NK-92 treated with Interleukin-12 subunit alpha and Interleukin-12 subunit beta, amount 100 ng/mL, for 24 hours (cell line): ENCODE measurements at regions not wholly inside any gene's neighbourhood (a gene's known extent, or its start where the extent isn't known, plus 50 kb on each side); places are given as distances from the start of the nearest gene placed in this dataset.
"Not testable (repeated sequence)": the region's sequence is repeated elsewhere in the genome, so short reads cannot be mapped to it uniquely, and the experiment has no call there.

Source experiments
- DNase-seq: peaks from one replicate; lab custom pipeline; 2025; lab: John Stamatoyannopoulos, UW

DNA sequence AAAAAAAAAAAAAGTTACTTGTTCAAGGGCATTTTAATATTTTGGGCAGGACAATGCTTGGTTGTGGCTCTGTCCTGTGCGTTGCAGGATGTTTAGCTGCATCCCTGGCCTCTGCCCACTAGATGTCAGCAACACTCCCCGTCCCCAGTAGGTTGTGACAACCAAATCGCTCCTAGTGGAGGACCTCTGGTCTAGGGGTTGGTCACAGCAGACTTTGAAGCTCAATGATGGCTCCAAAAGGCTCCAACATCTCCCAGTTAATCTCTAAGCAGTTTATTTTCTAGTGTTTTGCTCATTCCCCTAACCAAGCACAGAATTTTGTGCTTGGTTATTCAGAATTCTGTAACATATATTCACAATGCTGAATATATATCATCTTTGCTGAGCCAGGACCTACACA lies 67.0 kb downstream of the CHRNA1 start:
- DNase-seq, result peak; percentile 56

DNA sequence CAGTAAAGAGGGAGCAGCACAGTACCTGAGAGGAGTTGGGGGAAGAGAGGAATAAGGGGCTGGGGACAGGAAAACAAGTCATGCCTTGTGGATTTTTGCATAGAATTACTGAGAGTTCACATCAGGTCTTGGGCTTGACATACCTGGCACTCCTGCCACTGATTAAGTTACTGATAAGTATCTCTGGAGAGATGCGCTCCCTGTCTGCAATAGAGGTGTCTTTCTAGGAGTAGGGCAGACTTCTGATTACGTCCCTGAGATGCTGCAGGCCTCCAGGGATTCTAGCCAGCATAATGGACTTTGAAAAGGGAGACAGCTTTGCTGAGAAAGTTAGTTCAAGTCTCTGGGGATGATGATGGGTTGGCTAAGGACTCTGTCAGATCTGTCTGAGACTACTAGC lies 69.4 kb downstream of the CHRNA1 start:
- DNase-seq, result no peak

DNA sequence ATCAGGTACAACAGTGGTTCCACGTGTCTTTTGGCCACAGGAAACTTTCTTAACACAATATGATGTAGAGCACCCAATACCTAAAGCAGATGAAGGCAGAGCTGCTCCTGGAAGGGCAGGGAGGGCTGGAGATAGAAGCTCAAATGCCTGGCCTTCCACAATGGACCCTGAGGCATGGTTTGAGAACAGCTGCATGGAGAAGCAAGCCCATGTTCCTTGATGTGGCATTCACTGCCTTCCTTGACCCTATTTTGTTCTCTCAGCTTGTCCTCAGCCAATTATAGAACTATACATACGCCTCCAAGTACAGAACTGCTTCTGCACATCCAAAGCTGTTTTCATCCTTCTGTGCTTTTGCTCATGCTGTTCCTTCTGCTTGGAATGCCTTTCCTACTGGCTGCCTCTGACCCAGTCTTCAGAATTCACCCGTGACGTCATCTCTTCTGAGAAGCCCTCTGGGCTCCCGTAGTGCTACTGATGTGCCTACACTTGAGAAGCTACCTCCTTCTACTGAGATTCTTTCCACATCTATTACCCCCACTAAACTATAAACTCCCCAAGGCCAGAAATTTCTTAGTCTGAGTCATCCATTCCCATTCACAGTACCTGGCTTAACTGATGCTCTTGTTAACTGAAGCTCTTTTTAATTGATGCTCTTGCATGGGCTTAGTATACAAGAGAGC lies 69.9 kb downstream of the CHRNA1 start:
- DNase-seq, result no peak

DNA sequence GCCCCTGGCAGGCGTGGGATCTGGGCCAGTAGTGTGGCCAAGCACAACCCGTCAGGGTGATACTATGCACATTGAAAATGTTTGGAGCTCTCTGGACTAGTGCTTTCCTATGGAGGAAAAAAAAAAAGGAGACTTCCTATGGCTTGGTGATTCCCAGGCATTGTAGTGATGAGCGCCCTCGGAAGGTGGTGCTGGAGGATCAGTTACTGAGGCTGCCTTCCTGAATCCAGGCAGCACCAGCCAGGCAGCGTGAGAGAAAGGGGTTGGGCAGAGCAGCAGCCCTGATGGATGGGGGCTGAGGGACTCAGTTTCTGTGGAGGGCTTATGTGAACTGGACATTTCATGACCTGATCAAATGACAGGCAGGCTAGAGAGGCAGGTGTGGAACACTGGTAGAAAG lies 70.9 kb downstream of the CHRNA1 start:
- DNase-seq, result no peak

DNA sequence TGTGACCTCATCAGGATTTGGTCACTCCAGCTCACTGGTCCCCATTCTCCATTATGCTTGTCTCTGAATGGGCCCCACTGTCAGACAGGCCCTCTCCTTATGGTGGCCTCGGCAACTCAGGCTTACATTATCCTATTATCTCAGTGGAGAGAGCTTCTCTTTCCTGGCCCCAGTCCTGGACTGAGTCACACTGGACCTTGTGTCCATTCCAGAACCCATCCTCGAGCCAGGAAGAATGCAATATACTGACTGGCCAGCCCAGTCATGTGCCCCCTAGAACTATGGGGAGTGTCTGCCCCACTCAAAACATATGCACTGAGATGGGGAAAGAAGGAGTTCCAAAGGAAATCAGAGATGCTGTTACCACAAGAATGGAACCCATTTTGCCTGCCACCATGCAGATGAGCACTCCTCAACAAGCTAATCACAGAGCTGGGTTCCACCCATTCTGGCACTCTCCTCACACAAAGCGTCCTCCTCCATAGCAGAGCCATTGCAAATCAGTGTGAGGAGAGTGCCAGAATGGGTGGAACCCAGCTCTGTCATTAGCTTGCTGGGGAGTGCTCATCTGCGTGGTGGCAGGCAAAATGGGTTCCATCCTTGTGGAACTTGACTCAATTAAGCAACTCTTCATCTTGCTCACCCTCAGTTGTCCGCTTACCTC lies 71.9 kb downstream of the CHRNA1 start:
- no peak for DNase-seq

DNA sequence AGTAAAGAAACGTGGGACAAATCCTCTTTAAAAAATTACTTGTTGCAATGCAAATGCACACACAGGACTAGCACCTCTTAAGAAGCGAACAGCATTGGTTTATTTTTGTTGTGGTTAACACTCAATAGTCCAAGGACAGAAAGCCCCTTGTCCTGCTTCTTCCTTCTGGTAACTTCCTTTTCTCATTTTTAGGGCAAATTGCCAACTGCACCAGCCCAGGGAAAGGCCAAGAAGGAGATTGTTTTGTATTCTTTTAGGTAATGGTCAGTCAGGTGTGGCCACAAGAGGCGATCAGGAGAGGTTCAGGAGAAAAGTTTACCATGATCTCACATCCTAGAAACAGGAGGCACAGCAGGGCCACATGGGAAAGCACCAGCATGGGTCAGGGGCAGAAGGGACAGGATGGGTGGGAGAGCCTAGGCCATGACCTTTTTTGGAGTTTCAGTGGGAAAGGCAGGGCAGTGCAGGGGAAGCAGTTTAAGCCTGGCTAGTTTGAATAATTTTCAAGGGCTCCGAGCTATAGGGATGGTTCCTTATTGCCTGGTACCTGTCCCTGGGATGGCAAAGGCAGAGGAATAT lies 73.0 kb downstream of the CHRNA1 start:
- no peak for DNase-seq

DNA sequence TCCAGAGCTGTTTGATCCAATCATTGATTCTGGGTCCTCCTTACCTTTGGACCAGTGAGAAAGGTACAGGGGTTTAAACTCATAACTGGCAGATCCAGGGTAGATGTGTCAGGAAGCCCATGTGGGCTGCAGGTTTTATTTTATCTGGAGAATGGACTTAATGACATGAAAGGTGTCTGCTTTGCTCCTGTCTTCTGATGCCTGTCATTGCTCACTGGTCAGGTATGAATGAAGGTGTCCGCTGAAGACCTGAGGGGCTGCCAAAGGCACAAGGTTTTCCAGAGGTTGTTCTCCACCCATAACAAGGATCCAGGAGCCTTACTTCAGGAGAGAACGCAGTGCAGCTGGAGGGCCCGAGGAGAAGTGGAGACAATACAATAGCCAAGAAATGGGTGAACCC lies 74.2 kb downstream of the CHRNA1 start:
- DNase-seq, result no peak

DNA sequence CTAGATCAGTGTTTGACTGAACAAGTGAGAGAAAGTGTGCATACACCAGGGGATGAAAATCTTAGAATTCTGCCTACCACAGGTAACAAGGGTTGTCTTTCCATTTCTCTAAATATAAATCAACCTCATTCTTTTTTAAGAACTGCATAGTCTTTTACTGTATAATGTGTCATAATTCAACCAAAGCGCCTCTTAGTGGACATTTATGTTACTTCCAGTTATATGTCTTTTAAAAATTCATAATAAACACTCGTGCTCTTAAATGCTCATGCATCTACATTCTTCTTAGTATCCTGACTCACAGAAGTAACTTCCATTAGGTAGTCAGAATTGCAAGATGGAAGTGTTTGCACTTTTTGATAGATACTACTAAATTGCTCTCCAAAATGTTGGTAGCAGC lies 76.2 kb downstream of the CHRNA1 start:
- DNase-seq, result no peak

DNA sequence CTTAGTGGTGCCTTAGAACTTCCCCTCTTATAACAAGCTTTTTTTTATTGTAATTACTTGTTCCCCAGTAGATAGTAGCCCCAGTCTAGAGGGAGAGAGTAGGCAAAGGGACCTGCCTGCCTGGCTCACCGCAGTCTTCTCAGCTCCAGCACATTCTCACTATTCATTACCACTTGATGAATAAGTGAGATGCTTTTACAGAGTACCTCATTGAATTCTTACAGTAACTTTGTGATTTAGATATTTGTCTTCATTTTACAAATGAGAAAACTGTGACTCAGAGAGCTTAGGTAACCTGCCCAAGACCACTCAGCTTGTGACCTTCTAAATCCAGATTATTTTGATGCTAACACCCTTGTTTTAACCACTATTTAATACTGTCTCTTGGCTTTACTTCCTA lies 77.8 kb downstream of the CHRNA1 start:
- DNase-seq, result no peak

DNA sequence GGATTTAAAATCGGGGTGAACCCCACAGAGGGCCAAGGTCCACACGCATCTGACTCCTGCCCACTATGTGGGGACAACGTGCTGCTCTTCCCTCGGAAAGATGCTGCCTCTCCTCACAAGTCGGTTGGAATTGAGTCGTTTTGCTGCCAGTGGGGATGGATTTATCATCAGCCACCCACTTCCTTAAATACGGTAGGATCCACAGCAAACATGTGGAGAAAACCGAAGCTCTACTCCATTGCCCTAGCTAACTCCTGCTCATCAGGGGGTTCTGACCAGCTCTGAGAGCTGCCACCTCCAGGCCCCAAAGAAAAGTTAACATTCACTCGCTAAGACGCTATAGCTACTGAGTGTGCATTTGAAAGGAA lies 80.9 kb downstream of the CHRNA1 start:
- no peak for DNase-seq

DNA sequence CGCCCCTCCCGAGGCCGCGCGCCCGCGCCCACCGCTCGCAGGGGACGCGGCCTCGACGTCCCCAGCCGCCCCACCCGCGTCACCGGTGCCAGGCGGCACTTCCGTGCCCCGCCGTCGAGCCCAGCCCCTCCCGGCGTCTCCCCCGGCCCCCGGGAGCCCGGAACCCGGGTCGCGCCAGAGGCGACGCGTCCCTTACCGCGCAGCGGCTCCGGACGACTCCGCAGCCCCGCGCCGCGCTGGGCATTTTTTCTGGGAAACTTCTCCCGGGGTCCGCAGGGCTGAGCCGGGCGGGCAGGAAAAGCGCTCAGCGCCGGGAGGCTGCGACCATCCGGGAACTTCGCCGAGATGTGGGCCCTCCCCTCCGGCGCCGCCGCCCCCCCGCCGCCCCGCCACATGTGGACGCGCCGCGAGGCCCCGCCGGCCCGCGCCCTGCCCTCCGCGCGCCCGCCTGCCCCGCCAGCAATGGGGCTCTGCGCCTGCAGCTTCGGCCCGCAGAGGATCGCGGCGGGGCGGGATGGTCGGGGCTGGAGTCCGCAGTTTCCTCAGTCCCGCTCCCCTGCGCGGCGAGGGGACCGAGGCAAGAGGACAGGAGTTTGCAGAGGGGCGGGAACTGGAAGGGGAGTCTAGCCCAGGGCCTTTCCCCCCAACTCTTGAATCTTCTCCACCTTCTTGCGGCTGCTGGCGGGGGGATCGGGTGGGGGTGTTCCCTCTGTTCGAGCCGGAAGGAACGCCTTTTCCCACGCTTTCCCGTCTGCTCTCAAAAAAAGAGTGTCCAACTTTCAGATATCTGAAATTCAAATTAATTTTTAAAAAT lies 81.5 kb downstream of the CHRNA1 start:
- DNase-seq, result peak; percentile 41

DNA sequence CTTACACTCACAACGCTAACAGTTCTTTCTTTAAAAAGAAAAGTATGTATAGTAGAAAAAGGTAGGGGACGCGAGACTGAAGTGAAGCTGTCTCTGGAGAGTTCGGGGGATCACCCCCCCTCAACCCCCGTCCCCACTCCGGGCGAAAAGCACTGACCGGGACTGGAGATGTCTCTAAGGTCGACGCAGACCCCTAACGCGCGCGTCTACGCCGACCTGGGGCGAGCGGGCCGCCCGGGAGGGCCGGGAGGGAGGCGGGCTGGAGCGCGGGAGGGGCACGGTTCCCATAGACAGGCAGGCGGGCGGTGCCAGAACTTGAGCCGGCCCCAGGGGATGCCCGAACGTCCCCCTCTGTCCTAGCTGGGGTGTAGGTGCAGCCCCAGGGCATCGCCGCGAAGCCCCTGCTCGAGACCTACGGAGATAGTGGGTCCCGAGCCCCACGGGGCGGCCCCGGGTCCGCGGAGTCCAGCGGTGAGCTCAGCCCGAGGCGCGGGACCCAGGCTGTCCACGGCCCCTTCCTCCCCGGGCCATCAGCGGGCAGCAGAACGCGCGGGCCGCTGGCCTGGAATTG lies 82.2 kb downstream of the CHRNA1 start:
- peak; percentile 27 for DNase-seq

DNA sequence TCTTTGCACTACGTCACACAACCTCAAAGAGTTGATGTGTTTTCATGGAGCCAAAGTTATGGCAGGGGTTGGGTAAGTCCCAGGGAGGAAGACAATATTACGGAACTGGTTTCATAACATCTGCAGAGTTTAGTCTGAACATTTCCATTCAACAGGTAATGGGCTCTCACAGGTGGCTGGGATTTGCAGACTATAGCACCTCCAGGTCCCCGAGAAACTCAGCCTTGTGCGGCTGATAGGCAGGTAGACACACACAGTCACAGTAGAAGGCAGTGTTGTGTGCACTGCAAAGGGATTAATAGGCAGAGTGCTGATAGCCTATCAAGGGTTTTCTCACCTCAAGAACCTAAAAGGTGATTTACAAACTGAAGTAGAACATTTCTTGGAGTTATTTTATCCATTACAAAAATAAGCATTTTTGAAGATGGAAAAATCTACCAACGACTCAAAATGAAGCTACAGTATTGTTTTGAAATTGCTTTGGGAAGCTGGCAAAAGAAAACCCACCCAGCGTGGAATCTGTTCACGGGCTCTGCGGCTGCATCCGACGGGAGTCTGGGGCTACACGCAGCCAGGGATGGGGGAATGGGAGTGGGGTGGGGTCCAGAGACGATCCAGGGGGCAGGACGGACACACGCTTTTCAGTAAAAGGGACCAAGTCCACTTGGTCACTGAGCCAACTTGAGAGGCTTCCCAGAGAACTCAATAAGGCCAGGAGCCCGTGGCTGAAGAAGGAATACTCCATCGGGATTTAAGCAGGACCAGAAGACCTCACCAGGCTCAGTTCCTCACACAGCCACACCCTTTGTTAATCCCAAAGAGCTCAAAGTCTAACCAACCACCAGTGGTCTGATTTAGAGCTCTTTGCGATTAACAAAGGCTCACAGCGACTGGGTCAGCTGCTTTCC lies 82.9 kb downstream of the CHRNA1 start:
- DNase-seq, result no peak

DNA sequence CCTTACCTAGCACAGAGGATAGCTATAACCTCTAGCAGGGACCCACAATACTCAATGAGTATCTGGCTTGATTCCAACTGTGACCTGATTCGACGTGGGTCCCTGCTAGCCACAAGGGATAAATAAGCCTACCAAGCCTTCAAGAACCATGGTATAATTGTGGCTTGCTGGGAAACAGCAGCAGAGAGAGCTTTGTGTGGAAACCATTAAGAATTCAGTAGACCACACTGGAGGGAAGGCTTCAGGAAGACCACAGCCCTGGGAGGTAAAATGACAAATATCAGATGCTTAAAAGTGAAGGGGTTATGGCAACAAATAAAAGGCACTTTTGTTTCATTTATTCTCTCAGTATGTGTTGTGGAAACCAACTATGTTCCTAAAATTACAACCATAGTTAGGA lies 82.6 kb upstream of the WIPF1 start:
- DNase-seq, result no peak

DNA sequence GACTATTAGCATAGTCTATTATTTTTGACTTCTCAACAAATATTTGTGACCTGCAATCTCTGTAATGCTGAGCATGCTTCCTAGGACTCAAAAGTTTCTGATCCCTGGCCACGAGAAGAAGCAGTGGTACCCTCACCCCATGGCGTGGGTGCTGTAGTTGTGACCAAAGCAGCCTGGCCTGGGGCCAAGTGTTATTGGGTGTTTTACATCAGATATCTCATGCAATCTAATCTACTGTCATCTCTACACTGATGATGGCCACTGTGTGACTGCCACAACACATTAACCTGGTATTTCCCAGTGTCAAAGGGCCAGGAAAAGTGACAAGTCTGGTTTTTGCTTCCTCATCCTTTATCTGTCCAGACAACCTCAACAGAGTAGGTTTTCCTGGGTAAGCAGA lies 80.8 kb upstream of the WIPF1 start:
- no peak for DNase-seq

DNA sequence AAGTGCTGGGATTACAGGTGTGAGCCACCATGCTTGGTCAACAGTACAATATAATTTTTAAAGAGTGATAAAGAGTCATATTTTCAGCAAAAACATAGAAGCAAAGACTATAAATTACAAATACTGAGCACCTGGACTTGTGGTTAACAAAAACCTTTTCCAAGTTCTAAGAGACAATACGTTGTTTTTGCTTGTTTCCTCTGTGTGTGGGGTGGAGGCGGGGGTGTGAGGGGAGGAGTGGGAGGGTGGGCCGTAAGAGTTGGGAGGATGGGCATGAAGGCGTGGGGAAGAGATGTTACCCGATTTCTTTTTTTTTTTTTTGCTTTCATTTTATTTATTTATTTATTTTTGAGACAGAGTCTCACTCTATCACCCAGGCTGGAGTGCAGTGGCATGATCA lies 78.0 kb upstream of the WIPF1 start:
- no peak for DNase-seq

DNA sequence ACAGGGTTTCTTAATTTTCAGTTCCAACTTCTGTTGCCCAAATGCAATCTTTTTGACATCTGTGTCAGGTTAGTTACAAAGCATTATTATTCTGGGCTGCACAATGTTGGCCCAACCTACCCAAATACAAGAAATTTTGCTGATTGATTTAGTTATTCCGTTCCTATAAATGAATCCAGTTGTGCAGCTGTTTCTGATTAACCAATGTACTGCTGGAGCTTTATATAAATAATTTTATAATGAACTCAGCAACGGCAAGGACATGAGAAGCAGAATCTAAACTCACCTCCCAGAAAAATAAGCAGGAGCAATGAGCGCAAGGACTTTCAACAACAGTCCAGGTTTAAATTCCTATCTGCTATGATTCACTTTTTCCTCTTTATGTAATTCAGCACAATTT lies 76.3 kb upstream of the WIPF1 start:
- DNase-seq, result no peak

DNA sequence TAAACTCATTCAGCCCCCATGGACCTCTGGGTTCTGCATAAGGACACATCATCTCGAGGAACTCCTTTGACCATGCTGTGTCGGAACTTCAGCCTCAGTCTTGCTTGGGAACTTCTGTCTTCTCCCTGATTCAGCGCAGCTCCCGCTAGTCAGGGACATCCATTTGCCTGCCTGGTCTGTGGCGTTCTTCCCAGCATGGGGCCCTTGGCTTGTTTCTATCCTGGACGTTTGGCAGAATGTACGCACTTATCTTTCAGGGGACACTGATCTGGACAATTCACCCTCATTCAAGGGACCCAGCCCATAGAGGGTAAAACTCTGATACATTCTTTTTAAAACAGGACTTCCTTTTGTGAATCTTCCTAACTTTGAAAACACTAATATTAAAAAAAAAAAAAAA lies 75.8 kb upstream of the WIPF1 start:
- DNase-seq, result no peak

DNA sequence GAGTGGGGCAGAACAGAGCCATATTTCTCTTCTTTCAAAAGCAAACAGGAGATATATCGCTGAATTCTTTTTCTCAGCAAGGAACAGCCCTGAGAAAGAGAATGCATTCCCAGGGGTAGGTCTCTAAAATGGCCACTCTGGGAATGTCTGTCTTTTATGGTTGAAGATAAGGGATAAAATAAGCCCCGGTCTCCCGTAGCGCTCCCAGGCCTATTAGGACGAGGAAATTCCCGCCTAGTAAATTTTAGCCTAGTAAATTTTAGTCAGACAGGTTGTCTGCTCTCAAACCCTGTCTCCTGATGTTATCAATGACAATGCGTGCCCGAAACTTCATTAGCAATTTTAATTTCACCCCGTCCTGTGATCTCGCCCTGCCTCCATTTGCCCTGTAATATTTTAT lies 73.9 kb upstream of the WIPF1 start:
- not testable (repeated sequence) for DNase-seq

DNA sequence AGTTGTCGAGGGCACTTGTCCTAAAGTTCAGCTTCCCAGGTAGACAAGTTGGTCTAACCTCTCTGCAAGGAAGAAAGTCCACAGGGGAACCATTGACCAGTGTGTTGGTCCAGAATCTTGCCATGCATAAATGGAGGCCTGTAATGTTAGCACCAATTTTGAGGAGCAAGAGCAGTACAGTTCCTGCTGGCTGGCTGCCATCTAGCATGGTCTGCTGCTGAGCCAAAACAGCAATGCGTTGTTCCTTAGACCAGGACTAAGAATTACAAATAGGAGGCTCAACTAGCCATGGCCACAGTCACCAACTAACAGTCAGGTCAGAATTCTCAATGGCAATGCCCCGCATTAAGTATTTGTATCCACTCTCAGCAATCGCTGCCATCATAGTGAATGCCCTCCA lies 72.8 kb upstream of the WIPF1 start:
- DNase-seq, result no peak

DNA sequence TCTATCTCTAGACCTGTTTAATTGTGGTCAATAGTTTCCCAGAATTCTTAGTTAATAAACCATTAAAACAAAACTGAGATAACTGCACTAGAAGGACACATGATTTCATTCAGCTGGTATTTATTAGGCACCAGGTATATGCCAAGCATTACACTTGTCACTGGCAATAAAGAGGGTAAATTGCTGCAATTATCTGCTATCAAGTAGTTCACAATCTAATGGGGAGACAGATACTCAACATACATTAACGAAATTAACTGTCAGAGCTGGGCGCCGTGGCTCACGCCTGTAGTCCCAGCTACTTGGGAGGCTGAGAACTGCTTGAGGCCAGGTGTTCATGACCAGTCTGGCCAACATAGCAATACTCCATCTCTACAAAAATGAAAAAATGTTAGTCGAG lies 71.7 kb upstream of the WIPF1 start:
- DNase-seq, result no peak

DNA sequence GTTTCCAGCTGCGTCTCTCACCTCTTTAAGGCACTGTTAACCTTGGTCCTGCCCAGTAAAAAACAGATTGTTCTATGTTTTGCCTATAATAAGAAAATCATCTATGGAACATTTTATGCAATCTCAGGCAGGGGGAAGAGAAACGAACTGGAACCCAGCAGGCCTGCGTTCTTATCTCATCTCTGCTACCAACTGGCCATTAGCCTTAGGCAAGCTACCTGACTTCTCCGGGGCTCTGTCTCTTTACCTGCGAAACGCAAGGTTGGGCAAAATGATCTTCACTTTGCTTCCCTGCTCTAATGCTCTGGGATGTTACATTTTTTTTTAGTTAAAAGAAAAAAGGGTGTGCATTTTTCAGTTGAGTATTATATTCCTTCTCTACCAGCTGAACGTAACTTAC lies 70.5 kb upstream of the WIPF1 start:
- DNase-seq, result no peak
